CD4-positive, alpha-beta T cell treated with Interleukin-10 for 1 hour (primary cell): ENCODE measurements at regions not wholly inside any gene's neighbourhood (a gene's known extent, or its start where the extent isn't known, plus 50 kb on each side); places are given as distances from the start of the nearest gene placed in this dataset.

Experiments
- DNase-seq: peaks from one replicate; pipeline ENCODE4 v3.0.0-alpha.2; 2020

DNA sequence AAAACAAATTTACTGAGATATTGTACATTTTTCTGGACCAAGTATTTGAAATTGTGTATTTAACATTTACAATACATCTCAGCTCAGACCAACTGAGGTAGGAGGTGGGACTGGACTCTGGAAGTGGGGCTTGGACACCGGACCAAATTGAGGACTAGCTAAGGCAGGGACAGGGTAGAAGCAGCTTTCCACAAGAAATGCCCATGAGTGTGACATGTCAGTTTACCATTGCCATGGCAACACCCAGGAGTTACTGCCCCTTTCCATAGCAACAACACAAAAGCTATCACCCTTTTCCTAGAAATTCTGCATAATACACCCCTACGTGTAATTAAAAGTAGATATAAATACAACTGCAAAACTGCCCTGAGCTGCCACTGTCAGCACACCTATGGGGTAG, 191.5 kb upstream of the ASIC2 start:
- DNase-seq = no peak

- DNase-seq = no peak
These were observed 193.2 kb upstream of the ASIC2 start for GRCh38 chr17:33486135-33486885.

DNA sequence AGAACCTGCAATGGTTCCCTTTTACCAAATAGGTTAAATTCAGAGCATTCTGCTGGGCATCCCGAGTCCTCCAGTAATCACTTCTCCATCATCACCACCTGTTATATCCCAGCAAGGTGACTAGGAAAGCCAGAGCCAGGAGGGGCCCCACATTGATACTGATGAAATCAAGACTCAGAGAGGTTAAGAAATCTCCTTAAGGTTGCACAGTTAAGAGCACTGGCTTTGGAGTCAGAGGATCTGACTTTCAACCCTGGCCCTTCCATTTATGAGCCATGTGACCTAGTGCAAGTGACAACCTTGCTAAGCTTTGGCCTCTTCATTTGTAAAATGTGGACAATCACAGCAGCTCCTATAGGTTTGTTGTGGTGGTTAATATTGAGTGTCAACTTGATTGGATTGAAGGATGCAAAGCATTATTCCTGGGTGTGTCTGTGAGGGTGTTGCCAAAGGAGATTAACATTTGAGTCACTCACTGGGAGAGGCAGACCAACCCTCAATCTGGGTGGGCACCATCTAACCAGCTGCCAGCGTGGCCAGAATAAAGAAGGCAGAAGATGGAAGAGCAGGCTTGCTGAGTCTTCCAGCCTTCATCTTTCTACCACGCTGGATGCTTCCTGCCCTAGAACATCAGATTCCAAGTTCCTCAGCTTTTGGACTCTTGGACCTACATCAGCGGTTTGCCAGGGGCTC, 194.2 kb upstream of the ASIC2 start:
- no peak for DNase-seq

DNA sequence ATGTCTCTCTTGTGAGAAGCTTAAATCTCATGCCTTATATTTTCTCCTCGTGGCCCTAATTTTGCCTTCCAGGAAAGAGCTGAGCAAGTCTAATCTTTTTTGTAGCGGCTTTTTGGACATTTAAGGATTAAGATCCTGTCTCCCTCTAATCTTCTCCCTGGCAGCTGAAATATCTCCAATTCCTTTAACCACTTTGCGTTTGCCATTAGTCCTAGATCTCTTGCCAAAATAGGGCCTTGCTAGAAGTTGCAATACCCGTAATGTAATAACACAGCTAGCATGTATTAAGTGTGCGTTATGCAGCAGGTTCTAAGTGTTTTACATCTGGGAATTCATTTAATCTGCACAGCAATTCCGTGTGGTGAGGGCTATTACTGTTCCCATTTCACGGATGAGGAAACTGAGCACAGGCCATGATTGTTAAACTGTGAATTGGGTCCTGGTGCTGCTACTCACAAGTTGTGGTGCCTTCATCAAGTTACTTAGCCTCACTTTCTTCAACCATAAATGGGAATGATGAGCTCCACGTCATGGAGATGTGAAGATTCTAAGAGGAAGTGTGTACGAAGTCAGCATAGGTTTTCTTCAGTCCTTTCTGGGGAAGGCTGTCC, 198.9 kb upstream of the ASIC2 start:
- no peak for DNase-seq

- DNase-seq = no peak
These were observed 199.7 kb upstream of the ASIC2 start for GRCh38 chr17:33492731-33493265.

DNA sequence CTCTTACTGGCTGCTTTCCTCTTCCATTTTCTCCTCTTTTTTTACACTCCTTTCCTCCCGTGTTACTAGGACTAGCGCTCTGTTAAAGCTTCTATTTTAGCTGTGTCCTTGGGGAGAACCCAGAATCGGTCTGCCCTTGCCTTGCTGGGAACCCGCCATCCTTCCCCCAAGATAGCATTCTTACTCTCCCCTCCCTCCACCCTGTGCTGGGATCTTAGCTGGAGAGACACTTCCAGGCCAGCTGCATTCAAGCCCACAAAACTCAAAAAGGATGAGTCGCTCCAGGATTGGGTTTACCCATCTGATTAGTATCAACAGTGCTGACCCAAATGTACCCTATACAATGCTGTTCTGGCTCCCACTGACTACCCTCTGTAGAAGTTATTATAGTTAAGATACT, 200.5 kb upstream of the ASIC2 start:
- no peak for DNase-seq

- no peak for DNase-seq
These were observed 201.1 kb upstream of the ASIC2 start for GRCh38 chr17:33494151-33494550.

DNA sequence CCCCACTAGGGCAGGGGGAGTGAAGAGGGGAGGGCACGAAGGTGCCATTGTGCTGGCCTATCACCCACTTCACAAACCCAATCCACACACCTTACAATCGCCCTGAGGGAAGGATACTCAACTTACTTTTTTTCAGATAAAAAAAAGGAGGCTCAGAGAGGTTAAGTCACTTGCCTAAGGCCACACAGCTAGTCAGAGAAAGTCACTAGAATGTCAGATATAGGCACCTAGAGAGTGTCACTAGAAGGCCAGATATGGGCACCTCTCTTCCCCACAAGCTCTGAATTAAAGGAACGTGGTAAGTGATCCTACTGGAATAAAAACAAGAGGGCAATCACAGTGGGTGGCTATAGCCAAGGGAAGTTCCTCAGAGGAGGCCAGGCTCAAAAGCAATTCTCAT, 204.5 kb upstream of the ASIC2 start:
- no peak for DNase-seq

- no peak for DNase-seq
These were observed 205.0 kb upstream of the ASIC2 start for GRCh38 chr17:33498069-33498468.

DNA sequence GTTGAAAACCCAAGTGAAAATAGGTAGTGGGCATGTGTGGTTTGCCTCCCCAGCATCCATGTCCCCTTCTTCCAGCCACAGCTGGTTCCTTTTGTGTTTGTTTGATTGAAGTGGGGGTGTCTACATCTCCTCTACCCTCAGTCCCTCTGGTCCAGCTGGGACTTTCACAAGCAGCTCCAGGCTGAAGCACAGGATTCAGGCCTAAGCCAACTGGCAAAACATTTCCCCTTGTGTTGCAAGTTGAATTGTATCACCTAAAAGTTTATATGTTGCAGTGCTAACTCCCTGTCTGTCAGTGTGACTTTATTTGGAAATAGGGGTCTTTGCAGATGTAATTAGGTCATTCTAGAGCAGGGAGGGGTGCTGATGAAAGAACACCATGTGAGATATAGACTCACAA, 205.9 kb upstream of the ASIC2 start:
- no peak for DNase-seq

GRCh38 chr17:33500151-33500550, 207.1 kb upstream of the ASIC2 start:
- no peak for DNase-seq

DNA sequence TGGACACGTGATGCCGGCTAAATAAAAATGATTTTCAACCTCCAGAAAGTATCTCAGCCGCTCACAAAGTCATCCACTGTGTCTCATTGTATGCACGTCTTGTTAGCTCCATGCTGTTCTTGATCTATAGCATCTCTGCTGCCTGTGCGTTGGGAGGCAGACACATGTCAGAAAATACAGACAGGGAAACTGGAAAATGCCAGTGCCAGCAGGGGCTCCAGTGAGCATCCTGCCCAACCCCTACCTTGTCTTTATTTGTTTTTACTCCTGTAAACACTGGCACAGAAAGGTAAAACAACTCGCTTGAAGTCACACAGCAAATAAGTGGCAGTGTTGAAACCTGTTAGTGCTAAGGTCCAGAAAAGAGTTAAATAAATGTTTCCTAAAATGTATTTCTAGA, 208.1 kb upstream of the ASIC2 start:
- DNase-seq = no peak

DNA sequence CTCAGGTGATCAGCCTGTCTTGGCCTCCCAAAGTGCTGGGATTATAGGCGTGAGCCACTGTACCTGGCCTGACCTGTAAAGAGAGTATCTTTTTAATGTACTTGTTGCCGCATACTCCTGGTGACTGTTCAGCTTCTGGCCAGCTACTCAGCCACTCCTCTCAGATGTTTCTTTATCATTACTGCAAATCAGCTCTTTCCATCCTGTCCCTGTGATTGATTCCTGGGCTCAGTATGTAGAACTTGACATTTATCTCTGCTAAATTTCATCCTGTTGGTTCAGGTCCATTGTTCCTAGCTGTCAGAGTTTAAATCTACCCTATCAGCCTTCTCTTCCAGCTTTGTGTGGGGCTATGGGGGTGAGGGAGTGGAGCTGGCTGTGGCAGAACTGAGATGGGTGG, 211.5 kb upstream of the ASIC2 start:
- no peak for DNase-seq

DNA sequence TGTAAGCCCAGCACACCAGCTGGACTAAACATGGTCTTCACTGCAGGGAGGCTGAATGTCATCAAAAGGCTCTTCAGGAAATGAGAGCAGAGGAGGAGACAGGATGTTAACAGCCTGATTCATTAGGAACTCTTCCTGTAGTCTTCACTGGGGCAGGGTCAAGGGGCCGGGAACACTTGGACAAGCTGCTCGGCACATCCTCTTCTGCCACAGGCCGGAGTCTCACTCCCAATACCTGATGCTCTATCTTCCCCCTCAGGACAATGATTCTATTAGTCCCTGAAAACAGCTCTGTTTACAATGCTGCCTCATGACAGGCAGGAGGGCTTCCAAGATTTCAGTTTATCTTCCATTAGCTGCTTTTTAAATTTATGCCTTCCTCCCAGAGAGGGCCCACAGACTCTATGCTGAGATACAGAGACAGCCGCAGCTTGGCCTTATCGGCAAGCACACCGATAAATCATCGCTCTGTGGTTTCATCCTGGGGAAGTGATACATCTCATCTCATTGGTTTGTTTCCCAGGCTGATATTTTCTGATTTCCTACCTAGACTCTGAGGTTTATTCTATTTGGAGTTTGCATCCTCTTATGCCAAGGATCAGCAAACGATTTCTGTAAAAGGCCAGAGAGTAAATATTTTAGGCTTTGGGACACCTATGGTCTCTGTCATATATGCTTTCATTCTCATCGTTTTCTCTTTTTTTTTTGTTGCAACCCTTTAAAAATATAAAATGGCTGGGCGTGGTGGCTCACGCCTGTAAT, 214.0 kb upstream of the ASIC2 start:
- no peak for DNase-seq

GRCh38 chr17:33508215-33508614, 215.1 kb upstream of the ASIC2 start:
- DNase-seq = no peak

DNA sequence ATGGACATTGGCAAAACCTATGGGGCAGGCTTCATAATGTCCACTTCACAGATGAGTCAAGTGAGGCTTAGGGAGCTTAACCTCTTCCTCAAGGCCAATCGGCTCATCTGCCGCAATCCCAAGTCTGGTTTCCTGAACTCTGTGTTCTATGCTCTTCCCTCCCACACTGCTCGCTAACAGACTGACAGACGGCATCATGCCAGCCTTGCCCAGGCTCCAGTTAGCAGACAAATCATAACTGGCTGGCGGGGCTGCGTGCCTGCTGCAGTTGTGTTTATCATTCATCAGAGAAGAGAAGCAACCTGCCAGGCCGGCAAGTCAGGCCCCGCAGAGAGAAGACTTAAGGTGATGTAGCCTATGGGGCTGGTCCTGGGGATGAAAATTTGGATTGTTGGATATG, 216.2 kb upstream of the ASIC2 start:
- no peak for DNase-seq

DNA sequence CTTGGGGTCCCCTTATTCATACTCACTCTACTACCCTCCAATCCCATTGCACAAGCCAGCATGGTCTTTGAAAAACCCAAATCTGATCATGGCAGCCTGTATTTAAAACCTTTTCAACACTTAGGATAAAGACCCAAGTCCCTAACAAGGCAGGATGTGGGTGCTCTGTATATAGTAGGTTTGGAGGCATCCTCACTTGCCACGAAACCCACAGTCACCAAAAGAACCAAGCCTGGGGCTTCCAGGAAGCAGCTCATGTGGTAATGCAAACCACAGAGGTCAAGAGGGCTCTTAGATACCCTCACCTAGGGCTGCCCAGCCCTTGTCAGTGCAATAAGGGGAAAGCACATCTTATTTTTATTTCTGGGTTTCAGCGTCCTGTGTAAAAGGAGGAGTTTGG, 218.6 kb upstream of the ASIC2 start:
- DNase-seq = no peak

DNA sequence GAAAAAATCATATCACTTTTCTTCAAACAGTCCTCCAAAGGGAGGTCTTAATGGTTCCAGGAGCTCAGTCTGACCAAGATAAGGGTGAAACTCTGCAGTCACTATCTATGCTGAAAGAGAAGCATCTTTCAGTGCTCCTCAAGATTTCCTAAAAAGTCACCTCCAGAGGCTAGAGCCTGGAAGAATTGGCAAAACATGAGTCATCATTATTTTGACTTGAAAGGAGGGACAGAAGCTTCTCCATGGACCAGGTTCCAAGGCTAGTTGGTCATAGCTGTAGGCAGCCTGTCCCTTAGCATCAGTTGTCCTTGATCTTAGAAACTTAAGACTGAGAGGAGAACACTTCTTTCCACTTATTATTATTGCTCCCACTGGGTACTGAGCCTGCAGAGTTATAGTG, 219.0 kb upstream of the ASIC2 start:
- no peak for DNase-seq

- no peak for DNase-seq
These were observed 220.7 kb upstream of the ASIC2 start for GRCh38 chr17:33513769-33514168.

DNA sequence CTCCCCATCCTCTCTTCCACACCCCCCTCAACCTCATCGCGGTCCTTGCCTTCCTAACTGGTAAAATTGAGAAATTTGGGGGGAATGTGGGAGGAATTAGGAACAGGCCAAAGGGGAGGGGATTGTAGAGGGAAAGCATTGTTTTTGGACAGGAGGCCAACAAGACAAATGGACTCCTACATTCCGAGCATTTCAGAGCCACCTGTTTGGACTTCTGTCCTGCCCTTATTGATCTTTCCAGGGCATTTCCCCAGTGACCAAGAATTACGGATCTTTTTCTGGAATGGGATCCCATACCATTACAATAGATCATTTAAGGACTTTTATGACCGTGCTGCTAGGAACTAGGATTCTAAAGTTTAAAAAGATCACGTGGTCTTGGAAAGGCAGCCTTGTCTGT, 221.3 kb upstream of the ASIC2 start:
- no peak for DNase-seq

DNA sequence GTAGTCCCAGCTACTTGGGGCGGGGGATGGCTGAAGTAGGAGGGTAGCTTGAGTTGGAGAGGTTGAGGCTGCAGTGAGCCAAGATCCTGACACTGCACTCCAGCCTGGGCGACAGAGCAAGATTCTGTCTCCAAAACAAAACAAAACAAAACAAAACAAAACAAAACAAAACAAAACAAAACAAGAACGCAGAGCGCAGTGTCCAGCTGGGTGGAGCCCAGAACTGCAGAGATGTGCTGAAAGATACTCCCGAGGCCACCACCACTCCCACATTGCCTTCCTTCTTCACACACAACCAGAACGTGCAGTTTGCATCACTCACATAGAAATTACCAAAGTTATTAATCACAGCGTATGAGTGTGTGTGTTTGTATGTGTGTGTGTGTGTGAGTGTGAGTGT, 222.9 kb upstream of the ASIC2 start:
- DNase-seq = no peak

- DNase-seq = no peak
These were observed 223.6 kb upstream of the ASIC2 start for GRCh38 chr17:33516645-33517044.

DNA sequence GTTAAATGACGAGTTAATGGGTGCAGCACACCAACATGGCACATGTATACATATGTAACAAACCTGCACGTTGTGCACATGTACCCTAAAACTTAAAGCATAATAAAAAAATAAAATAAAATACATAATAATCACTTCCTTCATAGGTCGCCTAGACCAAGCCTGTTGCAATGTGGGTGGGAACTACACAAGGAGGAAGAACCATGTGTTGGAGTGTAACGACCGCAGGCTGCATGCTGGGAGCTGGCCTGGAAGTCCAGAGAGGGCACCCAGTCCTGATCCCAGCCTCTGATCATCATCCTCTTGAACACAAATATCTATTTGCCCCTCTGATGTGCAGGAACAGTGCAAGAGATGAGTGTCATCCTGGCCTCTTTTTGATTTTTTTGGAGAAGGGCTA, 224.7 kb upstream of the ASIC2 start:
- DNase-seq = no peak
